SK-N-SH treated with all-trans-retinoic acid at 6 μM for 48 hours (cell line): ENCODE measurements at regions not wholly inside any gene's neighbourhood (a gene's known extent, or its start where the extent isn't known, plus 50 kb on each side); places are given as distances from the start of the nearest gene placed in this dataset.

ENCODE experiments used
- ATAC-seq: fragments of 200-7000 bp; cut with Tn5 transposase; 3 replicates; pipeline ENCODE4 v1.9.1; 2020; ENCODE audit warnings: mild to moderate bottlenecking, moderate library complexity
- BACH2 ChIP-seq: fragments of 250-450 bp; sonication (Bioruptor Pico); IDR thresholded peaks from 2 replicates; pipeline ENCODE4 v1.9.0; 2021; ENCODE audit warnings: mild to moderate bottlenecking, borderline replicate concordance
- ESRRG ChIP-seq: fragments of 250-450 bp; sonication (Bioruptor Pico); IDR thresholded peaks from 2 replicates; pipeline ENCODE4 v1.6.1; 2021; ENCODE audit warnings: mild to moderate bottlenecking
- GLIS3 ChIP-seq: fragments of 250-450 bp; sonication (Bioruptor Pico); IDR thresholded peaks from 2 replicates; pipeline ENCODE4 v1.5.0; 2020; ENCODE audit warnings: mild to moderate bottlenecking, moderate library complexity
- ISL1 ChIP-seq: fragments of 250-450 bp; sonication (Bioruptor Pico); IDR thresholded peaks from 2 replicates; pipeline ENCODE4 v2.1.2; 2022; ENCODE audit warnings: mild to moderate bottlenecking, moderate library complexity
- OSR1 ChIP-seq: fragments of 250-450 bp; sonication (Bioruptor Pico); IDR thresholded peaks from 2 replicates; pipeline ENCODE4 v1.8.0; 2022; ENCODE audit warnings: moderate library complexity, mild to moderate bottlenecking, inconsistent platforms
- PPARA ChIP-seq: fragments of 250-450 bp; sonication (Bioruptor Pico); IDR thresholded peaks from 2 replicates; pipeline ENCODE4 v1.5.0; 2020; ENCODE audit warnings: mild to moderate bottlenecking, borderline replicate concordance
- RARB ChIP-seq: fragments of 250-450 bp; sonication (Bioruptor Pico); IDR thresholded peaks from 2 replicates; pipeline ENCODE4 v1.8.0; 2021; ENCODE audit warnings: mild to moderate bottlenecking, moderate library complexity
- SNAI2 ChIP-seq: fragments of 250-450 bp; sonication (Bioruptor Pico); IDR thresholded peaks from 2 replicates; pipeline ENCODE4 v1.5.0; 2020; ENCODE audit warnings: mild to moderate bottlenecking, moderate library complexity
- TCF4 ChIP-seq: fragments of 250-450 bp; sonication (Bioruptor Pico); IDR thresholded peaks from 2 replicates; pipeline ENCODE4 v1.8.0; 2021; ENCODE audit warnings: mild to moderate bottlenecking, moderate library complexity, borderline replicate concordance
- TOX ChIP-seq: fragments of 250-450 bp; sonication (Bioruptor Pico); IDR thresholded peaks from 2 replicates; pipeline ENCODE4 v1.8.0; 2021; ENCODE audit warnings: mild to moderate bottlenecking, moderate library complexity, borderline replicate concordance
- ZC3H10 ChIP-seq: fragments of 250-450 bp; sonication (Bioruptor Pico); IDR thresholded peaks from 2 replicates; pipeline ENCODE4 v1.5.1; 2021; ENCODE audit warnings: mild to moderate bottlenecking, moderate library complexity
- ZFP3 ChIP-seq: fragments of 250-450 bp; sonication (Bioruptor Pico); IDR thresholded peaks from 2 replicates; pipeline ENCODE4 v1.5.0; 2020; ENCODE audit warnings: mild to moderate bottlenecking, moderate library complexity
- ZFP30 ChIP-seq: fragments of 450-650 bp; formaldehyde crosslinking; IDR thresholded peaks from 2 replicates; pipeline ENCODE4 v1.5.0; 2022; ENCODE audit warnings: mild to moderate bottlenecking, moderate library complexity
- ZNF565 ChIP-seq: fragments of 450-650 bp; formaldehyde crosslinking; conservative IDR thresholded peaks from 2 replicates; pipeline ENCODE4 v1.5.0; 2020; ENCODE audit warnings: low read depth, mild to moderate bottlenecking, moderate library complexity
- ZNF70 ChIP-seq: fragments of 450-650 bp; formaldehyde crosslinking; IDR thresholded peaks from 2 replicates; pipeline ENCODE4 v1.5.0; 2020; ENCODE audit warnings: mild to moderate bottlenecking, moderate library complexity
- ZNF8 ChIP-seq: fragments of 450-650 bp; formaldehyde crosslinking; IDR thresholded peaks from 2 replicates; pipeline ENCODE4 v1.5.0; 2020; ENCODE audit warnings: mild to moderate bottlenecking, moderate library complexity
- TF ChIP-seq, protein P1 (sequence below): fragments of 250-450 bp; sonication (Bioruptor Pico); IDR thresholded peaks from 2 replicates; pipeline ENCODE4 v1.5.0; 2020; ENCODE audit warnings: mild to moderate bottlenecking, moderate library complexity
- TF ChIP-seq, protein P2 (sequence below): fragments of 250-450 bp; sonication (Bioruptor Pico); IDR thresholded peaks from 2 replicates; pipeline ENCODE4 v1.8.0; 2021; ENCODE audit warnings: low read depth, mild to moderate bottlenecking, moderate library complexity, borderline replicate concordance
- TF ChIP-seq, protein P3 (sequence below): fragments of 250-450 bp; sonication (Bioruptor Pico); IDR thresholded peaks from 2 replicates; pipeline ENCODE4 v1.8.0; 2020; ENCODE audit warnings: mild to moderate bottlenecking, moderate library complexity, borderline replicate concordance
- TF ChIP-seq, protein P4 (sequence below): fragments of 250-450 bp; sonication (Bioruptor Pico); IDR thresholded peaks from 2 replicates; pipeline ENCODE4 v1.5.1; 2020; ENCODE audit warnings: low read depth, mild to moderate bottlenecking, moderate library complexity

DNA sequence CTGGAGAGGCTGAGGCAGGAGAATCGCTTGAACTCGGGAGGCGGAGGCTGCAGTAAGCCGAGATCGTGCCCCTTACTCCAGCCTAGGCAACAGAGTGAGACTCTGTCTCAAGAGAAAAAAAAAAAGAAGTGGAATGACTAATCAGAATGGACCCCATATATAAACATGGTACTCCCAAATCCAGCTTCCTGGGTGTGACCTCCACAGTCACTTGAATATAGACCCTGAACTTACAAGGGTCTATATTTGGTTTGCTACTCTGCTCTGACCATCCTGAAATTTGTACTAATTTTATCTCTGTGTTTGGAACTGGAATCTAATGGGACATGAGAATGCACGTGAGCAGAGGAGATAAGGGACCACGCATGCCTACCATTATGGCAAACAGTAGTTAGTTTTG lies 275.0 kb downstream of the TNS1 start:
- TF ChIP-seq, protein P1, sequence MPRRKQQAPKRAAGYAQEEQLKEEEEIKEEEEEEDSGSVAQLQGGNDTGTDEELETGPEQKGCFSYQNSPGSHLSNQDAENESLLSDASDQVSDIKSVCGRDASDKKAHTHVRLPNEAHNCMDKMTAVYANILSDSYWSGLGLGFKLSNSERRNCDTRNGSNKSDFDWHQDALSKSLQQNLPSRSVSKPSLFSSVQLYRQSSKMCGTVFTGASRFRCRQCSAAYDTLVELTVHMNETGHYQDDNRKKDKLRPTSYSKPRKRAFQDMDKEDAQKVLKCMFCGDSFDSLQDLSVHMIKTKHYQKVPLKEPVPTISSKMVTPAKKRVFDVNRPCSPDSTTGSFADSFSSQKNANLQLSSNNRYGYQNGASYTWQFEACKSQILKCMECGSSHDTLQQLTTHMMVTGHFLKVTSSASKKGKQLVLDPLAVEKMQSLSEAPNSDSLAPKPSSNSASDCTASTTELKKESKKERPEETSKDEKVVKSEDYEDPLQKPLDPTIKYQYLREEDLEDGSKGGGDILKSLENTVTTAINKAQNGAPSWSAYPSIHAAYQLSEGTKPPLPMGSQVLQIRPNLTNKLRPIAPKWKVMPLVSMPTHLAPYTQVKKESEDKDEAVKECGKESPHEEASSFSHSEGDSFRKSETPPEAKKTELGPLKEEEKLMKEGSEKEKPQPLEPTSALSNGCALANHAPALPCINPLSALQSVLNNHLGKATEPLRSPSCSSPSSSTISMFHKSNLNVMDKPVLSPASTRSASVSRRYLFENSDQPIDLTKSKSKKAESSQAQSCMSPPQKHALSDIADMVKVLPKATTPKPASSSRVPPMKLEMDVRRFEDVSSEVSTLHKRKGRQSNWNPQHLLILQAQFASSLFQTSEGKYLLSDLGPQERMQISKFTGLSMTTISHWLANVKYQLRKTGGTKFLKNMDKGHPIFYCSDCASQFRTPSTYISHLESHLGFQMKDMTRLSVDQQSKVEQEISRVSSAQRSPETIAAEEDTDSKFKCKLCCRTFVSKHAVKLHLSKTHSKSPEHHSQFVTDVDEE (CRISPR knock-in tag), result no peak
- TF ChIP-seq ISL1 (CRISPR knock-in tag) (no peak), ZNF565 (CRISPR knock-in tag) (no peak), TOX (CRISPR knock-in tag) (no peak), BACH2 (CRISPR knock-in tag) (no peak), ZFP30 (no peak), ZNF8 (CRISPR knock-in tag) (no peak), PPARA (CRISPR knock-in tag) (no peak), OSR1 (CRISPR knock-in tag) (no peak), RARB (CRISPR knock-in tag) (no peak), ZFP3 (CRISPR knock-in tag) (no peak), ZNF70 (CRISPR knock-in tag) (no peak)
- TF ChIP-seq, protein P2, sequence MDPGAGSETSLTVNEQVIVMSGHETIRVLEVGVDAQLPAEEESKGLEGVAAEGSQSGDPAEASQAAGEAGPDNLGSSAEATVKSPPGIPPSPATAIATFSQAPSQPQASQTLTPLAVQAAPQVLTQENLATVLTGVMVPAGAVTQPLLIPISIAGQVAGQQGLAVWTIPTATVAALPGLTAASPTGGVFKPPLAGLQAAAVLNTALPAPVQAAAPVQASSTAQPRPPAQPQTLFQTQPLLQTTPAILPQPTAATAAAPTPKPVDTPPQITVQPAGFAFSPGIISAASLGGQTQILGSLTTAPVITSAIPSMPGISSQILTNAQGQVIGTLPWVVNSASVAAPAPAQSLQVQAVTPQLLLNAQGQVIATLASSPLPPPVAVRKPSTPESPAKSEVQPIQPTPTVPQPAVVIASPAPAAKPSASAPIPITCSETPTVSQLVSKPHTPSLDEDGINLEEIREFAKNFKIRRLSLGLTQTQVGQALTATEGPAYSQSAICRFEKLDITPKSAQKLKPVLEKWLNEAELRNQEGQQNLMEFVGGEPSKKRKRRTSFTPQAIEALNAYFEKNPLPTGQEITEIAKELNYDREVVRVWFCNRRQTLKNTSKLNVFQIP, result no peak
- TF ChIP-seq, protein P3, sequence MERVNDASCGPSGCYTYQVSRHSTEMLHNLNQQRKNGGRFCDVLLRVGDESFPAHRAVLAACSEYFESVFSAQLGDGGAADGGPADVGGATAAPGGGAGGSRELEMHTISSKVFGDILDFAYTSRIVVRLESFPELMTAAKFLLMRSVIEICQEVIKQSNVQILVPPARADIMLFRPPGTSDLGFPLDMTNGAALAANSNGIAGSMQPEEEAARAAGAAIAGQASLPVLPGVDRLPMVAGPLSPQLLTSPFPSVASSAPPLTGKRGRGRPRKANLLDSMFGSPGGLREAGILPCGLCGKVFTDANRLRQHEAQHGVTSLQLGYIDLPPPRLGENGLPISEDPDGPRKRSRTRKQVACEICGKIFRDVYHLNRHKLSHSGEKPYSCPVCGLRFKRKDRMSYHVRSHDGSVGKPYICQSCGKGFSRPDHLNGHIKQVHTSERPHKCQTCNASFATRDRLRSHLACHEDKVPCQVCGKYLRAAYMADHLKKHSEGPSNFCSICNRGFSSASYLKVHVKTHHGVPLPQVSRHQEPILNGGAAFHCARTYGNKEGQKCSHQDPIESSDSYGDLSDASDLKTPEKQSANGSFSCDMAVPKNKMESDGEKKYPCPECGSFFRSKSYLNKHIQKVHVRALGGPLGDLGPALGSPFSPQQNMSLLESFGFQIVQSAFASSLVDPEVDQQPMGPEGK, result no peak
- no peak for ATAC-seq

DNA sequence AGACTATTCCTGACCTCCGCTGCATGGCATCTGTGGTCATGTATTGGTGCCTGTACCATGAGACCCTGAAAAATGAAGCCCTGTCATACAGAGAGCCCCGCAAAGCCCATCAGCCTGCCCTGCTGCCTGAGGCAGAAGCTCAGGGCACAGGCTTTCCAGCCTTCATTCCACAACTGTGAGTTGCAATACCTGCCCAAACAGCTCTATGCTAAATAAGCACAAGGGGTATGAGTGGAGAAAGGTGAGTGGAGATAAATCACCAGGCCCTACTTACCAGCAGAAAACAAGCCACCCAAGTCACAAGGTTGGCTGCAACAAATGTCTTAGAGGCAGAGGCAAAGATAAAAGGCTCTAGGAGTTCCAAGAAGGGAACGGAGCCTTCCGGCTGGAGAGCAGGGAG lies 277.4 kb downstream of the TNS1 start:
- TF ChIP-seq, protein P4, sequence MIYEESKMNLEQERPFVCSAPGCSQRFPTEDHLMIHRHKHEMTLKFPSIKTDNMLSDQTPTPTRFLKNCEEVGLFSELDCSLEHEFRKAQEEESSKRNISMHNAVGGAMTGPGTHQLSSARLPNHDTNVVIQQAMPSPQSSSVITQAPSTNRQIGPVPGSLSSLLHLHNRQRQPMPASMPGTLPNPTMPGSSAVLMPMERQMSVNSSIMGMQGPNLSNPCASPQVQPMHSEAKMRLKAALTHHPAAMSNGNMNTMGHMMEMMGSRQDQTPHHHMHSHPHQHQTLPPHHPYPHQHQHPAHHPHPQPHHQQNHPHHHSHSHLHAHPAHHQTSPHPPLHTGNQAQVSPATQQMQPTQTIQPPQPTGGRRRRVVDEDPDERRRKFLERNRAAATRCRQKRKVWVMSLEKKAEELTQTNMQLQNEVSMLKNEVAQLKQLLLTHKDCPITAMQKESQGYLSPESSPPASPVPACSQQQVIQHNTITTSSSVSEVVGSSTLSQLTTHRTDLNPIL, result no peak
- TF ChIP-seq RARB (CRISPR knock-in tag) (no peak), TOX (CRISPR knock-in tag) (no peak)
- no peak for ATAC-seq

DNA sequence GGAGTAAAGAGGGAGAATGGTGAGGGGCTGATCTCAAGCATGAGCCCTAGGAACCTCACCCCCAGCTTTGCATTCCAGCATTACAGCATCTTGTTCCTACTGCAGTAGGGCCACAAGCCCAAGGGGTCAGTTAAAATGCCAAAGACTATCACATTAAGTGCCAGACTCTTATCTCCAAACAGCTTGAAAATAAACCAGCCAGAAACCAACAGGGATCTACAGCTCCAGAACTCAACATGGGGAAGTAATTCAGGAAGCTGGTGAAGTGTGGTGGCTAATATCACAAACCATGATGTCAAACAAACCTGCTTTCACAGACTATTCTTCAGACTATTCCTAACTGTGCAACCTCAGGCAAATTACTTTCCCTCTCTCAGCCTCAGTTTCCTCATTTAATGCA lies 278.3 kb downstream of the TNS1 start:
- ATAC-seq, result no peak
- TF ChIP-seq, protein P1 (CRISPR knock-in tag), result no peak
- TF ChIP-seq ISL1 (CRISPR knock-in tag) (no peak), RARB (CRISPR knock-in tag) (no peak), ESRRG (no peak), ZNF8 (CRISPR knock-in tag) (no peak), ZC3H10 (CRISPR knock-in tag) (no peak), GLIS3 (CRISPR knock-in tag) (no peak), SNAI2 (CRISPR knock-in tag) (no peak), TCF4 (CRISPR knock-in tag) (no peak)
- TF ChIP-seq, protein P3, result no peak
- TF ChIP-seq, all 23 proteins: peak for 0
